IMR-90 (cell line): ENCODE measurements at regions not wholly inside any gene's neighbourhood (a gene's known extent, or its start where the extent isn't known, plus 50 kb on each side); places are given as distances from the start of the nearest gene placed in this dataset.

Experiments used
- ATAC-seq: fragments of 200-7000 bp; cut with Tn5 transposase; 2 replicates; pipeline ENCODE4 v1.9.1; 2020; ENCODE audit warnings: low read depth, mild to moderate bottlenecking, moderate library complexity
- BruUV-seq: library from RNA; stranded (reverse); fragments of 400-500 nt; replicated peaks from 2 replicates; lab custom pipeline; 2021; lab: Mats Ljungman, UMichigan
- CTCF ChIA-PET: fragments of 300-600 bp; formaldehyde crosslinking; extraction: SDS; loops from one replicate; lab custom pipeline; 2021; ENCODE audit warnings: antibody characterized with exemption; lab: Yijun Ruan, JAX
- POLR2A ChIA-PET: fragments of 300-600 bp; sonication (Branson Sonifier 250); formaldehyde crosslinking; loops from one replicate; lab custom pipeline; 2022; ENCODE audit warnings: antibody characterized with exemption; ENCODE audit not compliant: unreplicated experiment; lab: Charles Lee
- DNase-seq: peaks from one replicate; pipeline ENCODE4 v3.0.0; 2013
- H2AFZ ChIP-seq: replicated peaks from 2 replicates; pipeline ENCODE3; 2013; ENCODE audit warnings: low read length, mild to moderate bottlenecking; ENCODE audit not compliant: poor library complexity
- H2AK5ac ChIP-seq: 2 replicates; pipeline ENCODE4 v1.6.1; 2013; ENCODE audit warnings: low read depth, low read length, inconsistent platforms
- H2AK9ac ChIP-seq: replicated peaks from 2 replicates; pipeline ENCODE3; 2013; ENCODE audit warnings: mild to moderate bottlenecking, low read depth, low read length, moderate library complexity; ENCODE audit not compliant: poor library complexity
- H2BK120ac ChIP-seq: 2 replicates; pipeline ENCODE4 v1.6.1; 2013; ENCODE audit warnings: low read depth, low read length, inconsistent platforms
- H2BK15ac ChIP-seq: 3 replicates; pipeline ENCODE4 v1.6.1; 2013; ENCODE audit warnings: low read depth, low read length, inconsistent platforms
- H2BK20ac ChIP-seq: 2 replicates; pipeline ENCODE4 v1.6.1; 2013; ENCODE audit warnings: low read depth, mild to moderate bottlenecking, inconsistent platforms, low read length, moderate library complexity
- H2BK5ac ChIP-seq: 2 replicates; pipeline ENCODE4 v1.6.1; 2013; ENCODE audit warnings: mild to moderate bottlenecking, low read depth, low read length, inconsistent platforms; ENCODE audit not compliant: poor library complexity, severe bottlenecking
- H3K14ac ChIP-seq: replicated peaks from 2 replicates; pipeline ENCODE4 v1.6.1; 2013; ENCODE audit warnings: low read depth, low read length, inconsistent platforms
- H3K18ac ChIP-seq: 2 replicates; pipeline ENCODE4 v1.6.1; 2013; ENCODE audit warnings: low read depth, low read length, control low read depth
- H3K23ac ChIP-seq: 2 replicates; pipeline ENCODE4 v1.6.1; 2013; ENCODE audit warnings: low read depth, low read length, inconsistent platforms
- H3K27ac ChIP-seq: 2 replicates; pipeline ENCODE4 v1.5.1; 2013; ENCODE audit warnings: mild to moderate bottlenecking, control low read depth, low read length; ENCODE audit not compliant: insufficient read depth
- H3K27me3 ChIP-seq: 2 replicates; pipeline ENCODE4 v1.6.1; 2013; ENCODE audit warnings: low read length; ENCODE audit not compliant: control insufficient read depth, insufficient read depth
- H3K36me3 ChIP-seq: 2 replicates; pipeline ENCODE4 v1.6.1; 2013; ENCODE audit warnings: low read length, mixed read lengths; ENCODE audit not compliant: control insufficient read depth, insufficient read depth
- H3K4ac ChIP-seq: 2 replicates; pipeline ENCODE4 v1.6.1; 2013; ENCODE audit warnings: low read depth, low read length, inconsistent platforms
- H3K4me1 ChIP-seq: 2 replicates; pipeline ENCODE4 v1.6.1; 2013; ENCODE audit warnings: low read length, mixed read lengths; ENCODE audit not compliant: control insufficient read depth, insufficient read depth
- H3K4me2 ChIP-seq: 2 replicates; pipeline ENCODE4 v1.6.1; 2013; ENCODE audit warnings: low read depth, mild to moderate bottlenecking, control low read depth, low read length, moderate library complexity
- H3K4me3 ChIP-seq: 2 replicates; pipeline ENCODE4 v1.5.1; 2013; ENCODE audit warnings: low read depth, mild to moderate bottlenecking, control low read depth, low read length, moderate library complexity; ENCODE audit not compliant: insufficient read depth
- H3K56ac ChIP-seq: 2 replicates; pipeline ENCODE4 v1.6.1; 2013; ENCODE audit warnings: low read length, inconsistent platforms; ENCODE audit not compliant: insufficient read depth; ENCODE audit errors: extremely low read depth
- H3K79me1 ChIP-seq, 2 experiments: 2 replicates each; pipeline ENCODE4 v1.6.1; 2013; ENCODE audit warnings: low read length in 2 of 2, inconsistent platforms in 1 of 2, low read depth in 1 of 2
- H3K9ac ChIP-seq: 2 replicates; pipeline ENCODE4 v1.6.1; 2013; ENCODE audit warnings: low read depth, low read length, control low read depth
- H3K9me1 ChIP-seq: 2 replicates; pipeline ENCODE4 v1.6.1; 2013; ENCODE audit warnings: low read length, inconsistent platforms; ENCODE audit not compliant: insufficient read depth
- H3K9me3 ChIP-seq: 2 replicates; pipeline ENCODE4 v1.6.1; 2013; ENCODE audit warnings: low read length; ENCODE audit not compliant: control insufficient read depth, insufficient read depth
- H4K20me1 ChIP-seq: 2 replicates; pipeline ENCODE4 v1.6.1; 2013; ENCODE audit warnings: low read length, inconsistent platforms; ENCODE audit not compliant: insufficient read depth
- H4K5ac ChIP-seq: 2 replicates; pipeline ENCODE4 v1.6.1; 2013; ENCODE audit warnings: mild to moderate bottlenecking, low read depth, low read length, control low read depth
- H4K8ac ChIP-seq, 2 experiments: 2 replicates each; pipeline ENCODE4 v1.6.1; 2013; ENCODE audit warnings: low read depth in 2 of 2, low read length in 2 of 2, control low read depth in 1 of 2, inconsistent platforms in 1 of 2
- H4K91ac ChIP-seq: 2 replicates; pipeline ENCODE4 v1.6.1; 2013; ENCODE audit warnings: low read depth, low read length, inconsistent platforms; ENCODE audit not compliant: insufficient read depth
- BHLHE40 ChIP-seq: fragments of 150-350 bp; IDR thresholded peaks from 2 replicates; pipeline ENCODE4 v1.6.1; 2016; ENCODE audit warnings: mild to moderate bottlenecking, low read depth, low read length
- CEBPB ChIP-seq: IDR thresholded peaks from 2 replicates; pipeline ENCODE4 v1.6.1; 2012; ENCODE audit warnings: low read depth, low read length, improper control_type of control experiment
- CHD1 ChIP-seq: IDR thresholded peaks from 2 replicates; pipeline ENCODE4 v1.6.1; 2012; ENCODE audit warnings: low read depth, low read length, improper control_type of control experiment
- CTCF ChIP-seq: conservative IDR thresholded peaks from 2 replicates; pipeline ENCODE4 v1.5.1; 2012; ENCODE audit warnings: mild to moderate bottlenecking, low read depth, low read length, improper control_type of control experiment
- ELK1 ChIP-seq: fragments of 150-350 bp; IDR thresholded peaks from 2 replicates; pipeline ENCODE4 v1.6.1; 2016; ENCODE audit warnings: low read depth, mild to moderate bottlenecking, low read length, moderate library complexity, borderline replicate concordance
- FOS ChIP-seq: fragments of 150-350 bp; IDR thresholded peaks from 2 replicates; pipeline ENCODE4 v1.6.1; 2016; ENCODE audit warnings: low read depth, low read length
- MAFK ChIP-seq: IDR thresholded peaks from 2 replicates; pipeline ENCODE4 v1.6.1; 2012; ENCODE audit warnings: low read depth, low read length, improper control_type of control experiment
- MAZ ChIP-seq: IDR thresholded peaks from 2 replicates; pipeline ENCODE4 v1.6.1; 2012; ENCODE audit warnings: low read depth, mild to moderate bottlenecking, low read length, improper control_type of control experiment, moderate library complexity, borderline replicate concordance
- MXI1 ChIP-seq: IDR thresholded peaks from 2 replicates; pipeline ENCODE4 v1.6.1; 2012; ENCODE audit warnings: low read depth, mild to moderate bottlenecking, low read length, moderate library complexity, borderline replicate concordance
- NFE2L2 ChIP-seq: fragments of 150-350 bp; IDR thresholded peaks from 2 replicates; pipeline ENCODE4 v1.6.1; 2016; ENCODE audit warnings: low read depth, mild to moderate bottlenecking, low read length
- POLR2A ChIP-seq: IDR thresholded peaks from 2 replicates; pipeline ENCODE4 v1.6.1; 2012; ENCODE audit warnings: mild to moderate bottlenecking, low read depth, low read length
- RAD21 ChIP-seq: IDR thresholded peaks from 2 replicates; pipeline ENCODE4 v1.6.1; 2012; ENCODE audit warnings: low read length, improper control_type of control experiment
- RCOR1 ChIP-seq: IDR thresholded peaks from 2 replicates; pipeline ENCODE4 v1.6.1; 2012; ENCODE audit warnings: mild to moderate bottlenecking, low read length, improper control_type of control experiment; ENCODE audit not compliant: insufficient replicate concordance
- RFX5 ChIP-seq: IDR thresholded peaks from 2 replicates; pipeline ENCODE4 v1.8.0; 2012; ENCODE audit warnings: low read depth, mild to moderate bottlenecking, low read length, moderate library complexity
- SMC3 ChIP-seq: fragments of 150-350 bp; IDR thresholded peaks from 2 replicates; pipeline ENCODE4 v1.6.1; 2016; ENCODE audit warnings: low read depth, mild to moderate bottlenecking, antibody characterized with exemption, low read length, moderate library complexity
- USF2 ChIP-seq: fragments of 150-350 bp; IDR thresholded peaks from 2 replicates; pipeline ENCODE4 v1.6.1; 2017; ENCODE audit warnings: mild to moderate bottlenecking, antibody characterized with exemption, low read length, low read depth
- WGBS, 2 experiments: methylation state at CpG; one replicate each; pipeline versions ENCODE4 v1.1.5 to v1.1.7; 2013; ENCODE audit warnings: missing lambda C conversion rate in 2 of 2; ENCODE audit not compliant: insufficient read length in 1 of 2; ENCODE audit errors: extremely low coverage in 2 of 2; 5-methylcytosine and 5-hydroxymethylcytosine counted together
- dilution Hi-C: fragments of 300-500 bp; cut with HindIII; formaldehyde crosslinking; loops from one replicate; pipeline ENCODE4 v1.14.3; 2018; ENCODE audit warnings: low sequenced_read_pairs; ENCODE audit not compliant: unreplicated experiment
- in situ Hi-C: fragments of 300-500 bp; cut with MboI; formaldehyde crosslinking; loops from 3 replicates; pipeline ENCODE4 v1.14.3; 2019; ENCODE audit warnings: low sequenced_read_pairs, inconsistent platforms, mixed read lengths
- intact Hi-C: fragments of 100-400 bp; cut with micrococcal nuclease; formaldehyde crosslinking; loops from 2 replicates; pipeline ENCODE4 v1.10.0; 2022

DNA sequence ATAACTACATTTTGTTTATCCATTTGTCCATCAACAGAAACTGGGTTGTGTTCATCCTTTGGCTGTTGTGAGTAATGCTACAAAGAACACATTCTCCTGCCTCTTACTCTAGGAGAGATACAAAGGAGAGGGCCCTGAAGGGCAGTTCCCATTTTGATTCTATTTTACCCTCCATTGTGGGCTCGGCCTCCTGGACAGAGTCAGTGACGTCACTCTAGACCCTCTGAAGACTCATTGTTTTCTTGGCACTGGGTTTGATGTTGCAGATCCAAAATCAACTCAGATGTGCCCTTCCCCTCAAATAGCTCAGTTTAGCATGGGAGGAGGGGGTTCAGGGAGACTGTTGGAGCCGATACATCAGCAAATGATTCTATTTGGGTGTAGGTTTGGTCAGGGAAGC, 280.9 kb downstream of the UTP18 start:
- Histone ChIP-seq H4K8ac (no peak overlapping the region), H2BK20ac (no peak overlapping the region), H3K4me3 (no peak overlapping the region), H4K91ac (no peak overlapping the region), H3K36me3 (no peaks in the 10 kb centered on the region), H3K14ac (no peak overlapping the region), H3K9ac (no peak overlapping the region), H4K20me1 (no peaks in the 10 kb centered on the region), H3K4me1 (no peaks in the 10 kb centered on the region), H3K9me1 (no peaks in the 10 kb centered on the region), H3K4ac (no peak overlapping the region), H3K79me1 (no peaks in the 10 kb centered on the region), H2AFZ (no peak overlapping the region), H2AK9ac (no peak overlapping the region), H2AK5ac (no peak overlapping the region), H3K27me3 (no peaks in the 10 kb centered on the region), H3K23ac (no peak overlapping the region), H3K27ac (no peak overlapping the region), H2BK15ac (no peak overlapping the region), H3K4me2 (no peak overlapping the region), H3K18ac (no peak overlapping the region), H3K56ac (no peak overlapping the region), H2BK5ac (no peak overlapping the region), H4K5ac (no peak overlapping the region), H2BK120ac (no peak overlapping the region), H3K9me3 (peaks cover 2% of the 10 kb centered on the region; the same call in 1 of the 2 replicates)
- intact Hi-C loops (no loop called here), dilution Hi-C loops (no loop called here), in situ Hi-C loops (no loop called here)
- no TSS peak for BruUV-seq
- WGBS, 2 experiments: 17% methylated on average over 2 of the region's 3 CpGs; no CpG with 5 or more reads in 1 of the 2 experiments
- TF ChIP-seq CEBPB (no peak), NFE2L2 (no peak), RFX5 (no peak), CTCF (no peak), USF2 (no peak), MAZ (no peak), CHD1 (no peak), FOS (no peak), ELK1 (no peak), MAFK (no peak), BHLHE40 (no peak), RCOR1 (no peak), POLR2A (no peak), MXI1 (no peak), RAD21 (no peak), SMC3 (no peak)
- no peak for ATAC-seq
- CTCF ChIA-PET: no interaction called here
- no peak for DNase-seq
- POLR2A ChIA-PET: no interaction called here
